Keratinocyte (primary cell): ENCODE measurements at regions not wholly inside any gene's neighbourhood (a gene's known extent, or its start where the extent isn't known, plus 50 kb on each side); places are given as distances from the start of the nearest gene placed in this dataset.

Experiments used
- CTCF ChIP-seq, 3 experiments: IDR thresholded peaks in 1 of 3; conservative IDR thresholded peaks in 1 of 3; optimal IDR thresholded peaks in 1 of 3; 2 replicates in 2 of 3; 3 replicates in 1 of 3; pipeline versions ENCODE3 to v1.5.1; 2011; ENCODE audit warnings: low read length in 3 of 3, mild to moderate bottlenecking in 3 of 3, moderate library complexity in 2 of 3, control low read depth in 1 of 3, inconsistent platforms in 1 of 3; ENCODE audit not compliant: insufficient read depth in 2 of 3; ENCODE audit errors: extremely low read depth in 1 of 3
- EZH2 ChIP-seq: IDR thresholded peaks from one replicate; pipeline ENCODE4 v1.6.1; 2012; ENCODE audit warnings: inconsistent platforms, mild to moderate bottlenecking, low read length, moderate library complexity

GRCh38 chr1:219114014-219114413 is 59.7 kb upstream of the LYPLAL1 start:
- TF ChIP-seq CTCF (optimal IDR thresholded peaks at IDR 0.05 in 1 of 3, IDR thresholded peaks at IDR 0.05 in 1 of 3, conservative IDR thresholded peaks at IDR 0.05 in 1 of 3; ENCODE audit: extremely low read depth in 1 of 3, insufficient read depth in 2 of 3, low read length in 3 of 3) (no peak), EZH2 (no peak)
